Mammary epithelial cell (primary cell): ENCODE measurements at regions not wholly inside any gene's neighbourhood (a gene's known extent, or its start where the extent isn't known, plus 50 kb on each side); places are given as distances from the start of the nearest gene placed in this dataset.

Source experiments
- CTCF ChIP-seq, 2 donors: IDR thresholded peaks in 1 of 2; conservative IDR thresholded peaks in 1 of 2; 2 replicates each; pipeline ENCODE4 v1.5.1; 2011 to 2012; ENCODE audit warnings: inconsistent platforms in 2 of 2, low read length in 2 of 2, mild to moderate bottlenecking in 2 of 2, control low read depth in 1 of 2, low read depth in 1 of 2; ENCODE audit not compliant: insufficient read depth in 1 of 2; ENCODE audit errors: extremely low read depth in 1 of 2
- EZH2 ChIP-seq: IDR thresholded peaks from 2 replicates; pipeline ENCODE4 v1.6.1; 2012; ENCODE audit warnings: low read length, inconsistent platforms, borderline replicate concordance

- TF ChIP-seq EZH2 = no peak
- TF ChIP-seq CTCF (conservative IDR thresholded peaks at IDR 0.05 in 1 of 2, IDR thresholded peaks at IDR 0.05 in 1 of 2; ENCODE audit: extremely low read depth in 1 of 2, insufficient read depth in 1 of 2, low read depth in 1 of 2, low read length in 2 of 2) = no peak
These were observed 1130.3 kb upstream of the ZEB2 start for GRCh38 chr2:145650226-145650625.
